ENCODE measurements at regions not wholly inside any gene's neighbourhood (a gene's known extent, or its start where the extent isn't known, plus 50 kb on each side); places are given as distances from the start of the nearest gene placed in this dataset.

DNA sequence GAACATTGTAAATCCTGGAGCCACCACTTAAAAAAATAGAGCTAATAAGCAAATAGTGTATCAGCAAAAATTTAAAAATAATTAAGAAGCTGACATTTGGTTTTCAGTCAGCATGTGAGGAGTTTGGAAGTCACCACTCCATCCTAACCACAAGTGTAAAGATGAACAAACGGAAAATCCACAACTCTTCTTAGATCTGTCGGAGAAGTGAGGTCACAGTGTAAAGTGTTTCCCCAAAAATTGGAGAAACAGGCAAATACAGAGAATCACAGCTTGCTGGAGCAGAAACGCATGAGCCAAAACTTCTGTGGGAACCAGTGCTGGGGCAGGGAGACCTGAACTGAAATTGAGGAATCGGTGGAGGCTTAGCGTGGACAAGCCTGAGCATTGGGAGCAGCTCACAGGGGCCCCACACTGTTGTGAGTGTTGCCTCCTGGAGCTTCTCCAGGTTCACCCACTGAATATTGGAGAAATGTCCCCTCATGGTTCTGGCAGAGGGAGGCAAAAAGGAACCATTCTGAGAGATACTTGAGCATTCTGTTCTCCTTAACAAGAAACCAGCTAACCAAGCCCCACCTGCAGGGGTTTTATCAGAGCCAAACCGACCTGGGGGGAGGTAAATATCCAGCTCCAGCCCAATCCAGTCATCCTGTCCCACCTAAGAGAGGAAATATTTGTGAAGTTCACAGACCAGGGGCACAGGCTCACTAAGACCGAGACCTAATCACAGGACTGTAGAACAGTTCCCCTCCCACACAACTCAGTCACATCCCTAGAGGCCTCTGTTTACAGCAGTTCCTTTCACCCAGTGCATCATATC, 192.0 kb downstream of the ERMARD start:
- no peak for DNase-seq (ENCODE audit: low read depth)

DNA sequence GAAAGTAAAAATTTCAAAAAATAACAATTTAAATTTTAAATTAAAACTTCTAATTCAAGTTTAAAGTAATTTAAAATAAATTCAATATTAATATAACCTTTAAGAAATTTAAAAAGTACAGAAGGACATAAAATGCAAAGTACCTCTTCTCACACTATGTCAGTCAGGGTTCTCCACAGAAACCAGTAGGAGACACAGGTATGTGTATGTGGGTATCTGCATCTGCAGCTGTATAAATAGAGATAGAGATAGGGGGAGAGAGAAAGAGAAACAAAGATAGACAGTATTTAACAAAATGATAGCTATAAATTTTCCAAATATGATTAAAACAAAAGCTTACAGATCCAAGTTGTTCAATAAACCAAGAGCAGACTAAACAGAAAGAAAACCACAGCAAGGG, 190.8 kb downstream of the ERMARD start:
- no peak for DNase-seq (ENCODE audit: low read depth)

DNA sequence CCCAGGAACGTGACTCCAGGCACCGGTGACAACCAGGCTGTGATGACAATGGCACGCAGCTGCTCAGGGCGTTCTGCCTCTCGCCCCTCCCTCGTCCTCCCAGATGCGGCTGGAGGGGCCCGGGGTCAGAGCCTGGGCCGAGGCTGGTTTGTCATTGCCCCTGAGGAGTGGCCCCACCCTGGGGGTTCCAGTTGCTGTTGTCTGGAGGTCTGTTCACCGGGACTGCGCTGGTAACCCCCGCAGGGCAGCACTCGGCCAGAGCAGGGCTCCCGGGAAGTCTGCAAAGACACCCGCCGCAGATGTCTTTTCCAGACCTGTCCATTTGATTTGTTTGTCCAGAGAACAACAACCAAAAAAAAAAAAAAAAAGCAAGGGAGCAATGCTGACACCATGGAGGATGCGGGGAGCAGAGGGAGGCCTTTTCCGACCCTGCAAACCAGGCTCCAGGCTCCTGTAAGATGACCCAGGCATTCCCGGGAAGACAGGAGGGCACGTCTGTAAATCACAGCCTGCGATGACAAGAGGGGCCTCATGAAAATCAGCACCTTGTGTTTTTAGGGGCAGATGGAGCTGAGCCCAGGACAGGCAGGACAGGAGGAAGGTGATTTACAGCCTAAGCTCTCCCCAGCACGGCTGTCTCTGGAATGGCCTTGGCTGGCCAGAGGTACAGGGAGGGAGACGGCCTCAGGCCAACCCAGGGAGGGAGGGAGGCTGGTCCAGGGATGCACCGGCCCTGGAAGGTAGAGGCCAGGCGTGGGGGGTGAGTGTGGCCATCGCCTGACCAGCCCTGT, 189.3 kb downstream of the ERMARD start:
- DNase-seq (ENCODE audit: low read depth): no peak

DNA sequence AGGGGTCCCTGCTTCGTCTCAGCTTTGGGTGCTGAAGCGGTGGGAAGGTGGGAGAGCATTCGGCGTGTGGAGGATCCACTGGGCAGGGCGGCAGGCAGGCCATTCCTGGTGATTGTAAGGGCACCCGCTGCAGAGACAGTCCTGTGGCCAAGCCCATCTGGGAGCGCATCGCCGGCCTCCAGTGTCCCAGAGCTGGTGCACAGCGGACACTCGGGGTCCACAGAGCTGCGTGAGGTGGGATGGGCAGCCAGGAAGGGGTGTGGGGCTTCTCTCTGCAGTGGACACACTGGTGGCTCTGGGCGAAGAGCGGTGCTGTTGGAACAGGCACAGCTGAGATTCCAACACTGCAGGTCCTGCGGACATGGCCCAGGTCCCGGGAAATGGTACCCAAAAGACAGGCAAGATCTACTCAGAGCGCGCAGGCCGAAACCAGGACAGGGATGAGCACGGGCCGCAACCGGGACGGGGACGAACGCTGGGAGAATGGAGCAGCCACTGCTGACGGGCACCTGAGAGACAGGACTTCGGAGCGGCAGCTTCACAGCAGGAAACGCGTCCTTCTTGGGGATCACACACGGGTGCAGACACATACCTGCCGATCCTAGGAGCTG, 188.2 kb downstream of the ERMARD start:
- DNase-seq (ENCODE audit: low read depth): no peak

DNA sequence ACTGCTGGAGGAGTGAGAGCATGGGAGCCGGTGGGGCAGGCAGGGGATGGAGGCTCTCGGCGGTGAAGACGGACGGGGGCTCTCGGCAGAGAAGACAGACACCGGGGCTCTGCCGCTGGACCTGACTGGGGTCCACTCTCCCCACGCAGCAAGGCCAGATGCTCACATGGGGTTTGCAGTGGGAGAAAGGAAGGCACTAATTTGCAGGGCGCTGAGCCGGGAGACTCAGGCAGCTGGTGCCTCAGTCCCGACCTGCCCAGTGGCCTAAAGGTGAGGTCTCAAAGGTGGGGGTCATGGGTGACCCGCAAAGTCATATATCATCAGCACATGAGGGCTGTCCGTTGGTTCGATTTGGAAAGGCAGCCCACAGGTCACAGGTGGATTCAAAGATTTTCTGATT, 187.3 kb downstream of the ERMARD start:
- DNase-seq (ENCODE audit: low read depth): no peak

DNA sequence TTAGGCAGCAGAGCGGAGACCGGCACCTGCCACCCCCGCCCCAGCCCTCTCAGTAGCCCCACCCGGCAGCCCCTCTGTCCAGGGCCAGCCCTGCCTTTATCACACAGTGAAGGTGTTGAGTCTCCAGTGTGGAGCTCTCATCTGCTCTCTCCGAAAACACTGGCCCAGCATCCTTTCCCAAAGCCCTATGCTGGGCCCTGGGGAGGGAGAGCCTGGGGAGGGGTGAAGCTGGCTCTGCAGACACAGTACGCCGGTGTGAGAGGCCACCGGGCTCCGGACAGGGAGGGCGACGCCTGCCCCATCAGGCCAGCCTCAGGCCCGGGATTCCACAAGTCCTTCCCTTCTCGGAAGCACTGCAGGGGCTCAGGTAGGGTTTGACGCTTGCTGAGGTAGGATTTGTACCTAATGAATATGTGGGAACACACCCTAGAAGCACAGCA, 186.9 kb downstream of the ERMARD start:
- DNase-seq (ENCODE audit: low read depth): no peak

DNA sequence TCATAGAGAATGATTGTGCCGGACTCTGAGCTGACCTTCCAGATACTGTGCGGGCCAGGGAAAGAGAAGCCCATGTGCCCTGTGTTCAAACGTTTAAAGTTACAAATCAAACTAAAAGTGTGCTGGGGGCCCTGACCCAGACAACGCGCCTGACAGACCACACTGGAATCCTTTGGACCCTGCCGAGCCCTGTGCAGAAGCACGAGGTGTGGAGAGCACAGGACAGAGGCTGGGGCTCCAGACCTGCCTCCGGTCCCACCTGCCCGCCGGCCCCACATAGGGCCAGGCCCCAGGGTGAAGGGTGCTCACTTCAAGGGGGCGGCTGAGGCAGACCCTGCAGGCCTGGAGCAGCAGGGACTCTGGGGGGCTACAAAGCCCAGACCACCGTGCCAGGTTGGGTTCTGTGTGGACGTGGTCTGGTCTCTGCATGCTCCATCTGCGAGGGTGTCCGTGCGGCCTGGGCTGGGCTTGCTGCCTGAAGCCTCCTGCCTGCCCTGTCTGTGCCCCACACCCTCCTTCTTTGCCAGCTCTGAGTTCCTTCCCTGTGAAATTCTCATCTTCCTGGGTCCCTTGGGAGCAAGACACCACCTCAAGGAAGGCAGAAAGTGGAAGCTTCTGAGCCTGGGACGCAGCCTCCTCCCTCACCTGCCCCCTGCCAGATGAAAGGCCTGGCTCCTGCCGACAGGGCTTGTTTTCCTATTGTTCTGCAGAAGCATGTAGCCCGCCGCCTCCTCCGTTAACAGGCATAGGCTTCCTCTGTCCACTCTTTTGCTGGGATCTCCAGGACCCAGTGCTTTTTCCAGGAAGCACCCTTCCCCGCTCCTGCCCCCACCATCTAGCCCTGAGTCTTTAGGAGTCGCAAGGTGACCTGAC, 186.2 kb downstream of the ERMARD start:
- DNase-seq (ENCODE audit: low read depth): no peak

DNA sequence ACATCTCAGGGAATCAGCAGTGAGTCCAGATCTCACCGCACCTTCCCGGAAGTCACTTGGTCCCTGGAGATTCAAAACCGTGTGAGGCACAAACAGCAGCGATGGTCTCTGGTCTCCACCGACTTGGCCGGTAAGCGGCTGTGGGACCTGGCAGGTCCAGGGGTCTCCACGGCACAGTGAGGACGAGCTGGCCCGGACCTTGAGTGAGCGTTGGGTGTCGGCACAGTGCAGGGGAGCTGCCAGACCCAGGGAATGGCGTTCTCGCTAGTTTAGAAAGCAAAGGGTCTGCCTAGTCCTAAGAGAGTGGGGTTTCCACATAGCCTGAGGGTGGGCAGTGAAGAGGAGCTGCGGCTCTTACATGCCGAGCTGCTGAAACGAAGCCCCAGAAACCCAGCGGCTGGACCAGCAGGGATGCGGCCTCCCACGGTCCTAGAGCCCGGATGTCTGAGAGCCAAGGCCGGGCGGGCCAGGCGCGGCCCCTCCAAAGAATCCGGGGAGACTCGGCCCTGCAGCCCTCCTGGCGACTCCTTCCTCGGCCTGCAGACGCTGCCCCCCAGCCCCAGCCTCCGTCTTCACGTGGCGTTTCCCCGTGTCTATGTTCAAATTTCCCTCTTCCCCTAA, 185.0 kb downstream of the ERMARD start:
- no peak for DNase-seq (ENCODE audit: low read depth)

DNA sequence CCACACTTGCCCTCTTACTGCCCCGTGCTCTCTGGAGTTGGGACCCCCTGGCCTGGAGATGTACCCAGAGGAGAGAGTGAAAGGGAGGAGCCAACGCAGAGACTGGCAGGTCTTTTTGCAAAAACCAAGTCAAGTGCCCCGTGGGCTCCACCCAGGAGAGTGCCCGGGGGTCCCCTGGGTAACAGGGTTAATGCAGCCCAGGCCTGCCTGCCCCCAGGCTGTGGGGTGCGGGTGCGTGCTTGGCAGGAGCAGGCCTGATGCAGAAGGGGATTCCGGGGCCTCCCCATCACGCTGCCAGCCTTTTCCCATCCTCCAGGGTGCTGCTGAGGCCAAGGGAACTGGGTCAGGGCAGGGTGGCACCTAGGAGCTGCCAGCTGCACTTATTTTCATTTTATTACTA, 184.4 kb downstream of the ERMARD start:
- DNase-seq (ENCODE audit: low read depth): no peak

DNA sequence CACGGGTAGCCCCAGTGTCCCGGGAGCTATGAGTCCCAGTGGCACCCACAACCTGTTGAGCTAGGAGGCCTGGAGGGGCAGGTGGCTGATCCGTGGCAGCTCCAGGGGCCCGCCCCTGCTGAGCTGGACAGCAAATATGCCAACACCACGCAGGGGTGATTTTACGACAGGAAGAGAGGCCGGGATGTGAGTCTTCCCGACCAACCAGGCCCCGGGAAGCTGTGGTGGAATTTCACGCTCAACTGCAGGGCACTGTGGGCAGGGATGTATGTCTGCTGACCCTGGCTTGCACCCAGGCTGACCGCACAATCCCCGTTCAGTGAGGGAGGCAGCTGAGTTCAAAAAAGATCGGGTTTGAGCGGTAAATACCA, 183.9 kb downstream of the ERMARD start:
- no peak for DNase-seq (ENCODE audit: low read depth)

DNA sequence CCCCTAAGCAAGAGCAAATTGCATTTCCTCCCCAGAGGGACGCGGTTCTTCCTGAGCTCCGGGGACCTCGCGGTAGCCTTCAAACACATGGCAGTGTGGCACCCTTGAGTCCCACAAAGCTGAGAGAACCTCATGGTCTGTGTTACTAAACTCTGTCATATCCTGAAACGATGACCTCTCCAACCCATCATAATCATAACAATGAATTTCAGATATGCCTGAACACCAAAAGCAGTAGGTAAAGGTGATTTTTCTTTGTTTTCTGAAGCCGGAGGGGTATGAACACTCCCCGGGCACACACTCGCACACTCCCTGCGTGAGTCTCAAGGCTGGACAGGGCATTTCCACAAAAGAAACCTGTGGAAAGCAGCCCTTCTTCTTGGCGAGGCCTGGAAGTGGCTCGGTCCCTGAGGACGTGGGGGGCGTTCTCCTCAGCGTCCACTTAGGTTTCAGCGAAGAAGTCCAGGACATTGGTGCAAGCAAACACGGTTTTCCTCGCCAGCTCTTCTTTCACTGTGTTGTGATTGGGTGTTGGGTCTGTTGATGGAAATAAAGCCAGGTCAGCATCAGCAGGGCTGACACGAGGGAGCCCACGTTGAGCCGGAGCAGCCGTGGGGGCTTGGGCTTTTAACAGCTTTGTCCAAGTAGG, 183.4 kb downstream of the ERMARD start:
- DNase-seq (ENCODE audit: low read depth): no peak

DNA sequence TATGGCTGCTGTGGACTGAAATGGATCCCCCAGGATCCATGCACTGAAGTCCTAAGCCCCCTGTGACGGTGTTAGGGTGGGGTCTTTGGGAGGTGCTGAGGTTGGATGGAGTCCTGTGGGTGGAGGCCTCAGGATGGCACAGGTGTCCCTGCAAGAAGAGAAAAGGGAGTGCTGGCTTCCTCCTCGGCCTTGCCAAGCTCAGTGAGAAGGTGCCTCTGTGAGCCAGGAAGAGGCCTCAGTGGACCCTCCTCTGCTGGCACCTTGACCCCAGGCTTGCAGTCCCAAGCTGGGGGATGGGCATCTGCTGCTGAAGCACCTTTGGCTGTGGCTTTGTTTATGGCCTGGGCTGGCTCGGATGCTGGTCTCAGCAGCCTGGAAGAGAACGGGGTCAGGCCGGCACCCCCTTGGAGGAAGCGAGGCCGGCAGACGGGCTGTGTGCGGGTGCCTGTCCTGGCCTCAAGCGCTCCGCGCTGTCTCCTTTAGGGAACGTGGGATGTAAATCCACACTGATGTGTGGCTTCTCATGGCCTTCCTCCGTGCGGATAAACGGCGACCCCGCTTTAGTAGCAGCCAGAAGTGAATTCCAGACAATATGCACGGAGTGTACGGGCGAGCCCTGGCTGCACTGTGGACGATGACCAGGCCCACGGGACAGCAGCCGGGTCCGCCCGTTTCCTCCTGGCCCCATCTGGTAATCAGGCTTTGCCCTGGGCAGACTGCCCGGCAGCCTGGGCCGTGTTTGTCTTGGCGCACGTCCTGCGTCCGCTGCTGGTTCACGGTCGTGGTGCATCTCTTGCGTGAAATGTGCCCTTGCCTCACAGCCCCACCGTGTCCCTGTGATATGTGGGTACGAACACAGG, 182.6 kb downstream of the ERMARD start:
- DNase-seq (ENCODE audit: low read depth): no peak

DNA sequence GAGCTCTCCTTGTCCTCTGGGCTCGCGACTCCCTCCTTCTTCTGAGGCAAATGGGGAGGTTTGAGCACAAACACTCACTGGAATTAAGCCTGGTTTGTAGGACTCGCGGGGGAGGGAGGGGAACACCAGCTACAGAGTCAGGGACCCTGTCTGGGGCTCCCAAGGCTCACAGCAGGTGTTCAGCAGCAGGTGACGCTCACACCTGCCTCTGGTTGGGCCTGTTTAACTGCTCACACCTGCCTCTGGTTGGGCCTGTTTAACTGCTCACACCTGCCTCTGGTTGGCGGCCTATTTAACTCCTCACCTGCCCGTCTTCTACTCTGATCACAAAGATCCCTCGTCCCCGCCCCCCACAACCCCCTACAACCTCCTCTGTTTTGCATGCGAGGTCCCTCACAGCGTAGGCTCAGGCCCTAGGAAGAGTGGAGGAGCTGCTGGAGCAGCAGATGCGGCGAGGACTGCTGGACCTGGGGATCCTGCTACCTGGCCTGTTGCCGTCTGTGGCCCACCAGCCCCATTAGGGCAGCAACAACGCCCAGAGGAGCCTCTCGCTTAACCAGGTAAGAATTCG, 181.9 kb downstream of the ERMARD start:
- DNase-seq (ENCODE audit: low read depth): no peak

DNA sequence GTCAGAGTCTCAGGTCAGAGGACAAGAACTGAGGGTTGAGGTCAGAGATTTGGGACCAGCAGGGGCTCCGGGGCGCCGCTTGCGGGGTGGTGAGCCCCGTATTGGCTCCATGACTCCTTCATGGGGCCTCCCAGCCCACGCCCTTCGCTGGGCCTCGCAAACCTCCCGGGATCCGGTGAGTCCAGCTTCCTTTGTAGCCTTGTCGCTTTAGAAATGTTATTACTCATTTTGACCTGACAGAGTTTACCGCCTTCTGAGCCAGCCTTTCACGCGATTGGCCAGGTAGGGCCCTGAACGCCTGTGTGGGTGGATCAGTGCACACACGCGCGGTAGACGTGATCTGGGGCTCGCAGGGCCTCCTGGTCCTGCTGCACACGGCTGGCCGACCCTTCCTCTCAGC, 181.1 kb downstream of the ERMARD start:
- no peak for DNase-seq (ENCODE audit: low read depth)

DNA sequence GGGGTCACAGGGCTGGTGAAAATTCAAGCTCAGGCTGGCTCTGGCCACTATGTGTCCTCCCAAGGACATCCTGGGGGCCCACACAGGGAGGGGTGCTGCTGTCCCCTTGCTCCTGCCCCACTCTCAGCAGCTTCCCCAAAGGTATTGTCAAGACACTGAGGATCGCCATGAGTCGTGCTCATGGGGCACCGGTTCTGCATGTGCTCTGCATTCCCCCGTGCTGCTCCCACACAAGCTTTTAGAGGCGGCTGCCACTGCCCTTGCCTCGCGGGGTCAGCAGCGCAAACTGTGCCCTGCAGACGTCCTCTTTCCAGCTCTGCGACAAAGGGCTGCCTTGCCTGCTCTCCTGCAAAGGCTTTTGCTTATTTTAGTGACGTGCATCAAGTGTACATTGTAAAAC, 179.8 kb downstream of the ERMARD start:
- no peak for DNase-seq (ENCODE audit: low read depth)

DNA sequence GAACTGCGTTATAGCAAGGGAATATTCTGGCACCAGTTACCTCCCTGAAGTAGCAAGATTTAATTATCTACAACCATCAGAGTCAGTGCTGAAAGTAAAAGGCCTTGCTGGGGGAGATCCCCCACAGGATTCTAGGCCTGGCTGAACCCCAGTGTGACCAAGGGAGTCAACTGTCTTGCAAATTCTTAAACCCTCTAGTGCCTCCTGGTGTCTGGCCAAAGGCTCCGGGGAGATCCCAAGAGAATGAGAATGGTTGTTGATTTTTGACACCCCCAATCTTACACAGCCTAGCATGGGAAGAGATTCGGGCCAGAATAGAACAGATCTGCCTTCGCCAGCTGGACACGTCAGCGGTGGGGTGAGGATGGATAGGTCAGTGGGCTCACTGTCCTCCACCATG, 179.4 kb downstream of the ERMARD start:
- no peak for DNase-seq (ENCODE audit: low read depth)

DNA sequence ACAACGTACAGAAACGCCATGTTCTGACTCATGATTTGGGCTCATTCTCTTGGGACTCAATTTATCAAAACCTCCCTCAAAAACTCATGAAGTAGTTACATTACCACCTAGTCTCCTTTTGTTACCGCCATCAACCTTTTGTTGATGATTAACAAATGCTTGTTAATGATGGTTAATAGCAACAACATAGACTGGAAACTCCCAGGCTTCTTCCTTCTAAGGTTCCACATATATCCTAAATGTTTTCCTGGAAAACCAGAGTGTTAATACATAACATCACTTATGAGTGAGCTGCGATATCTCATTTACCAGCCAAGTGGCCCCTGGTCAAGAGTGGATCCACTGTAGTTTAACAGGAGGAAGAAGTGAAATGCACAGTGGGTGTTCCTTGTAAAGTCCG, 176.3 kb downstream of the ERMARD start:
- no peak for DNase-seq (ENCODE audit: low read depth)

DNA sequence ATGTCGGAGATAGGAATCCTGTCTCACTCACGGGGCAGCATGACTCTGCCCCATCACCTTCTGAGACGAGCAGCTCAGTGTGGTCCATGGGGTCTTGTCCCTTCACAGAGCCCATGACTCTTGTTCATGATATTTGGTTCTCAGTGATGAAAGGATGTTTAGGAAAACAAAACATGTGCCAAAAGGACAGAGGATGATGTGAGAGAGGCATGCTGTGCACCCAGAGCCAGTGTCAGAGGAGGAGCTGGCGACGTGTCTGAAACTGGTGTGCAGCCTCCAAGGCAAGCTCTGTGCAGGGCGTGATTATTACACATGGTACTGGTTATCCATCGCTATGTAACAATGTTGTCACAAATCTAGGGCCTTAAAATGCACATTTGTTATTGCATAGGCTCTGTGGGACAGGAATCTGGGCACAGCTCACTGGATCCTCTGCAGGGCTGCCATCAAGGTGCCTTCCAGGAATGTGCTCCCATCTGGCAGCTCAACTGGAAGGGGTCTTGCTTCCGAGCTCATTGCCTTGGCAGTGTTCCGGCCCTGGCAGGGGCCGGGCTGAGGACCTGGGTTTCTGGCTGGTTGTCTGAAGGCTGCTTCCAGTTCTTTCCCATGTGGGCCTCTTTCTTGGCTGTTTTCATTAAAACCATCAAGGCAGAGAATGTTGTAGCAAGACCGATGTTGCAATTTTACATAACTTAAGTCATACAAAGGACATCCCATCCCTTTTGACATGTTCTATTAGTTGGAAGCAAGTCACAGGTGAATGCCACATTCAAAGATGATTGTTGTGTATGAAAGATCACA, 175.4 kb downstream of the ERMARD start:
- DNase-seq (ENCODE audit: low read depth): no peak
